ENCODE measurements at regions not wholly inside any gene's neighbourhood (a gene's known extent, or its start where the extent isn't known, plus 50 kb on each side); places are given as distances from the start of the nearest gene placed in this dataset.

GRCh38 chr4:136644279-136644678 lies 888.0 kb downstream of the PCDH18 start:
- Histone ChIP-seq H3K4me2 (ENCODE audit: low read depth, low read length, poor library complexity, severe bottlenecking) (no peak overlapping the region), H4K20me1 (ENCODE audit: insufficient read depth, low read depth, low read length) (no peaks in the 10 kb centered on the region), H3K4me1 (ENCODE audit: low read length) (no peaks in the 10 kb centered on the region), H3K27ac (ENCODE audit: low read length) (no peak overlapping the region), H2AFZ (ENCODE audit: low read length) (no peak overlapping the region), H3K27me3 (ENCODE audit: low read length) (no peaks in the 10 kb centered on the region), H3K79me2 (ENCODE audit: low read length) (no peaks in the 10 kb centered on the region), H3K9ac (ENCODE audit: low read length) (no peak overlapping the region), H3K9me3 (ENCODE audit: low read length) (peaks cover 8% of the 10 kb centered on the region), H3K9me2 (replicated peaks; ENCODE audit: insufficient read depth, low read length) (no peaks in the 10 kb centered on the region; the same call in 1 of the 2 replicates), H3K36me3 (ENCODE audit: insufficient read depth, low read length) (no peaks in the 10 kb centered on the region), H3K4me3 (ENCODE audit: low read length) (no peak overlapping the region)
- DNase-seq: no peak

- DNase-seq: no peak
- Histone ChIP-seq H3K27me3 (ENCODE audit: low read length) (no peaks in the 10 kb centered on the region), H3K79me2 (ENCODE audit: low read length) (no peaks in the 10 kb centered on the region), H3K4me3 (ENCODE audit: low read length) (no peak overlapping the region), H3K4me2 (ENCODE audit: low read depth, low read length, poor library complexity, severe bottlenecking) (no peak overlapping the region), H3K4me1 (ENCODE audit: low read length) (no peaks in the 10 kb centered on the region), H3K9me2 (replicated peaks; ENCODE audit: insufficient read depth, low read length) (no peaks in the 10 kb centered on the region; the same call in 1 of the 2 replicates), H3K27ac (ENCODE audit: low read length) (no peak overlapping the region), H2AFZ (ENCODE audit: low read length) (no peak overlapping the region), H3K9me3 (ENCODE audit: low read length) (peaks cover 8% of the 10 kb centered on the region), H3K36me3 (ENCODE audit: insufficient read depth, low read length) (no peaks in the 10 kb centered on the region), H4K20me1 (ENCODE audit: insufficient read depth, low read depth, low read length) (no peaks in the 10 kb centered on the region), H3K9ac (ENCODE audit: low read length) (no peak overlapping the region)
Observed at GRCh38 chr4:136643416-136643815, 888.9 kb downstream of the PCDH18 start.

- Histone ChIP-seq H3K9ac (ENCODE audit: low read length) (no peak overlapping the region), H3K9me3 (ENCODE audit: low read length) (no peaks in the 10 kb centered on the region), H3K4me3 (ENCODE audit: low read length) (no peak overlapping the region), H3K79me2 (ENCODE audit: low read length) (no peaks in the 10 kb centered on the region), H3K27ac (ENCODE audit: low read length) (no peak overlapping the region), H2AFZ (ENCODE audit: low read length) (no peak overlapping the region), H3K4me2 (ENCODE audit: low read depth, low read length, poor library complexity, severe bottlenecking) (no peak overlapping the region), H4K20me1 (ENCODE audit: insufficient read depth, low read depth, low read length) (no peaks in the 10 kb centered on the region), H3K27me3 (ENCODE audit: low read length) (no peaks in the 10 kb centered on the region), H3K36me3 (ENCODE audit: insufficient read depth, low read length) (no peaks in the 10 kb centered on the region), H3K4me1 (ENCODE audit: low read length) (no peaks in the 10 kb centered on the region), H3K9me2 (replicated peaks; ENCODE audit: insufficient read depth, low read length) (no peaks in the 10 kb centered on the region)
- DNase-seq: peak; percentile 55
Observed at GRCh38 chr4:136637071-136637777, 895.1 kb downstream of the PCDH18 start.

- H3K9me2 ChIP-seq (replicated peaks; ENCODE audit: insufficient read depth, low read length): no peaks in the 10 kb centered on the region
- H3K27ac ChIP-seq (ENCODE audit: low read length): no peak overlapping the region
- H3K27me3 ChIP-seq (ENCODE audit: low read length): no peaks in the 10 kb centered on the region
- H3K9ac ChIP-seq (ENCODE audit: low read length): no peak overlapping the region
- H3K4me1 ChIP-seq (ENCODE audit: low read length): no peaks in the 10 kb centered on the region
- no peak overlapping the region for H3K4me3 ChIP-seq (ENCODE audit: low read length)
- H3K9me3 ChIP-seq (ENCODE audit: low read length): no peaks in the 10 kb centered on the region
- no peak overlapping the region for H3K4me2 ChIP-seq (ENCODE audit: low read depth, low read length, poor library complexity, severe bottlenecking)
- H3K79me2 ChIP-seq (ENCODE audit: low read length): no peaks in the 10 kb centered on the region
- no peak for DNase-seq
- H3K36me3 ChIP-seq (ENCODE audit: insufficient read depth, low read length): no peaks in the 10 kb centered on the region
- H2AFZ ChIP-seq (ENCODE audit: low read length): no peak overlapping the region
- H4K20me1 ChIP-seq (ENCODE audit: insufficient read depth, low read depth, low read length): no peaks in the 10 kb centered on the region
Observed at GRCh38 chr4:136636155-136636554, 896.1 kb downstream of the PCDH18 start.

- no peak overlapping the region for H3K4me2 ChIP-seq (ENCODE audit: low read depth, low read length, poor library complexity, severe bottlenecking)
- DNase-seq: no peak
- H3K9ac ChIP-seq (ENCODE audit: low read length): no peak overlapping the region
- H3K9me3 ChIP-seq (ENCODE audit: low read length): no peaks in the 10 kb centered on the region
- no peaks in the 10 kb centered on the region for H3K4me1 ChIP-seq (ENCODE audit: low read length)
- H3K27me3 ChIP-seq (ENCODE audit: low read length): no peaks in the 10 kb centered on the region
- no peaks in the 10 kb centered on the region for H4K20me1 ChIP-seq (ENCODE audit: insufficient read depth, low read depth, low read length)
- no peaks in the 10 kb centered on the region for H3K9me2 ChIP-seq (replicated peaks; ENCODE audit: insufficient read depth, low read length)
- H3K36me3 ChIP-seq (ENCODE audit: insufficient read depth, low read length): no peaks in the 10 kb centered on the region
- no peak overlapping the region for H3K4me3 ChIP-seq (ENCODE audit: low read length)
- H3K27ac ChIP-seq (ENCODE audit: low read length): no peak overlapping the region
- H2AFZ ChIP-seq (ENCODE audit: low read length): no peak overlapping the region
- no peaks in the 10 kb centered on the region for H3K79me2 ChIP-seq (ENCODE audit: low read length)
Observed at GRCh38 chr4:136634121-136634520, 898.2 kb downstream of the PCDH18 start.

- no peaks in the 10 kb centered on the region for H4K20me1 ChIP-seq (ENCODE audit: insufficient read depth, low read depth, low read length)
- no peaks in the 10 kb centered on the region for H3K9me2 ChIP-seq (replicated peaks; ENCODE audit: insufficient read depth, low read length)
- H3K36me3 ChIP-seq (ENCODE audit: insufficient read depth, low read length): no peaks in the 10 kb centered on the region
- H3K4me2 ChIP-seq (ENCODE audit: low read depth, low read length, poor library complexity, severe bottlenecking): no peak overlapping the region
- H3K27me3 ChIP-seq (ENCODE audit: low read length): no peaks in the 10 kb centered on the region
- DNase-seq: no peak
- no peak overlapping the region for H3K9ac ChIP-seq (ENCODE audit: low read length)
- H3K27ac ChIP-seq (ENCODE audit: low read length): no peak overlapping the region
- peaks cover 24% of the 10 kb centered on the region for H3K9me3 ChIP-seq (ENCODE audit: low read length)
- H2AFZ ChIP-seq (ENCODE audit: low read length): no peak overlapping the region
- no peak overlapping the region for H3K4me3 ChIP-seq (ENCODE audit: low read length)
- no peaks in the 10 kb centered on the region for H3K79me2 ChIP-seq (ENCODE audit: low read length)
- no peaks in the 10 kb centered on the region for H3K4me1 ChIP-seq (ENCODE audit: low read length)
Observed at GRCh38 chr4:136599890-136600289, 932.4 kb downstream of the PCDH18 start.

GRCh38 chr4:136590440-136590839 lies 941.9 kb downstream of the PCDH18 start:
- H3K9ac ChIP-seq (ENCODE audit: low read length): no peak overlapping the region
- H3K4me3 ChIP-seq (ENCODE audit: low read length): no peak overlapping the region
- no peak overlapping the region for H3K4me2 ChIP-seq (ENCODE audit: low read depth, low read length, poor library complexity, severe bottlenecking)
- no peaks in the 10 kb centered on the region for H3K79me2 ChIP-seq (ENCODE audit: low read length)
- H3K36me3 ChIP-seq (ENCODE audit: insufficient read depth, low read length): no peaks in the 10 kb centered on the region
- peaks cover 36% of the 10 kb centered on the region for H3K9me3 ChIP-seq (ENCODE audit: low read length)
- no peak overlapping the region for H3K27ac ChIP-seq (ENCODE audit: low read length)
- H3K4me1 ChIP-seq (ENCODE audit: low read length): no peaks in the 10 kb centered on the region
- H3K27me3 ChIP-seq (ENCODE audit: low read length): no peaks in the 10 kb centered on the region
- H2AFZ ChIP-seq (ENCODE audit: low read length): no peak overlapping the region
- H3K9me2 ChIP-seq (replicated peaks; ENCODE audit: insufficient read depth, low read length): no peaks in the 10 kb centered on the region
- no peaks in the 10 kb centered on the region for H4K20me1 ChIP-seq (ENCODE audit: insufficient read depth, low read depth, low read length)
- DNase-seq: no peak

GRCh38 chr4:136583567-136583966 lies 948.7 kb downstream of the PCDH18 start:
- no peak overlapping the region for H3K4me2 ChIP-seq (ENCODE audit: low read depth, low read length, poor library complexity, severe bottlenecking)
- DNase-seq: no peak
- H3K79me2 ChIP-seq (ENCODE audit: low read length): no peaks in the 10 kb centered on the region
- no peak overlapping the region for H3K4me3 ChIP-seq (ENCODE audit: low read length)
- no peak overlapping the region for H3K27ac ChIP-seq (ENCODE audit: low read length)
- H3K4me1 ChIP-seq (ENCODE audit: low read length): no peaks in the 10 kb centered on the region
- H2AFZ ChIP-seq (ENCODE audit: low read length): no peak overlapping the region
- no peaks in the 10 kb centered on the region for H3K9me2 ChIP-seq (replicated peaks; ENCODE audit: insufficient read depth, low read length)
- H3K9ac ChIP-seq (ENCODE audit: low read length): no peak overlapping the region
- no peaks in the 10 kb centered on the region for H3K36me3 ChIP-seq (ENCODE audit: insufficient read depth, low read length)
- H3K27me3 ChIP-seq (ENCODE audit: low read length): no peaks in the 10 kb centered on the region
- no peaks in the 10 kb centered on the region for H4K20me1 ChIP-seq (ENCODE audit: insufficient read depth, low read depth, low read length)
- H3K9me3 ChIP-seq (ENCODE audit: low read length): peaks cover 19% of the 10 kb centered on the region
